ENCODE measurements at regions not wholly inside any gene's neighbourhood (a gene's known extent, or its start where the extent isn't known, plus 50 kb on each side); places are given as distances from the start of the nearest gene placed in this dataset.

DNA sequence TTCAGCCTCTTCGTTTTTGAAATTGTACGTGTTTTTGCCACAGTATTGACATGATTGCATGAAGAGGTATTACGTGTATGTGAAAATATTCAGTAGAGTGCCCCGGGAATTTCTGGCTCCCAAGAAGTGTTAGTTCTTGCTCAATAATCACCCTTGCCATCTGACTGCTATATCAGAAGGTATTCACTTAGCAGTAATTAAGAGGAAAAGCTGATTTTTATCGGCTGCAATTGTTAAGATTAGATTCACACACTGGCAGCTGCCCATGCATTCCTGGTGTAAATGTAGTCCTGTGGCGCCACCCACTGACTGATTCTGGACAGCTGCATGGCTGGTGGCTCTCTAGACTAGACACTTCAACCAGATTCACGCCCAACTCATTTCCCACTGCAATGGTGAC, 440.1 kb upstream of the ADAMTS16 start:
- H3K4me3 ChIP-seq (ENCODE audit: control insufficient read depth, low read depth, low read length): no peak overlapping the region
- TF ChIP-seq, protein P1, sequence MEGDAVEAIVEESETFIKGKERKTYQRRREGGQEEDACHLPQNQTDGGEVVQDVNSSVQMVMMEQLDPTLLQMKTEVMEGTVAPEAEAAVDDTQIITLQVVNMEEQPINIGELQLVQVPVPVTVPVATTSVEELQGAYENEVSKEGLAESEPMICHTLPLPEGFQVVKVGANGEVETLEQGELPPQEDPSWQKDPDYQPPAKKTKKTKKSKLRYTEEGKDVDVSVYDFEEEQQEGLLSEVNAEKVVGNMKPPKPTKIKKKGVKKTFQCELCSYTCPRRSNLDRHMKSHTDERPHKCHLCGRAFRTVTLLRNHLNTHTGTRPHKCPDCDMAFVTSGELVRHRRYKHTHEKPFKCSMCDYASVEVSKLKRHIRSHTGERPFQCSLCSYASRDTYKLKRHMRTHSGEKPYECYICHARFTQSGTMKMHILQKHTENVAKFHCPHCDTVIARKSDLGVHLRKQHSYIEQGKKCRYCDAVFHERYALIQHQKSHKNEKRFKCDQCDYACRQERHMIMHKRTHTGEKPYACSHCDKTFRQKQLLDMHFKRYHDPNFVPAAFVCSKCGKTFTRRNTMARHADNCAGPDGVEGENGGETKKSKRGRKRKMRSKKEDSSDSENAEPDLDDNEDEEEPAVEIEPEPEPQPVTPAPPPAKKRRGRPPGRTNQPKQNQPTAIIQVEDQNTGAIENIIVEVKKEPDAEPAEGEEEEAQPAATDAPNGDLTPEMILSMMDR (conservative IDR thresholded peaks at IDR 0.05; ENCODE audit: control insufficient read depth, insufficient read depth, low read depth, low read length): peak; percentile 26
- DNase-seq (ENCODE audit: low read depth): peak; percentile 15

DNA sequence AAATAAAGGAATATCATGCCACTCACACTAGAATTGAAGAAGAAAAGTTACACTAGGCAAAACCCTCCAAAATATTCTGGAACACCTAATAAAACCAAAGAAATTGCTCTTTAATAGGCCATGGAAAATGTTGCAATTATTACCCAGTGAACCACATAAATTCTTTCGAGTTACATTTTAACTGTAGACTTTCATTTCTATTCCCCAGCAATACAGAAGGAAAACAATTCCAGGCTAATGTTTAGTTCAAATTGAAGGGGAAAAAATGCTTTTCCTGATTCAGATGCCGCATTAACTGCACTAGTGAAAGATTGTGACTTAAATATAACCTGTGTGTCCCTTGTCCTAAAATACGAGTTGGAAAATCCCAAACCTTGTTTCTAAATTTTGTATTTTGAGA, 439.3 kb upstream of the ADAMTS16 start:
- TF ChIP-seq, protein P1 (conservative IDR thresholded peaks at IDR 0.05; ENCODE audit: control insufficient read depth, insufficient read depth, low read depth, low read length): no peak
- H3K4me3 ChIP-seq (ENCODE audit: control insufficient read depth, low read depth, low read length): no peak overlapping the region
- DNase-seq (ENCODE audit: low read depth): no peak

DNA sequence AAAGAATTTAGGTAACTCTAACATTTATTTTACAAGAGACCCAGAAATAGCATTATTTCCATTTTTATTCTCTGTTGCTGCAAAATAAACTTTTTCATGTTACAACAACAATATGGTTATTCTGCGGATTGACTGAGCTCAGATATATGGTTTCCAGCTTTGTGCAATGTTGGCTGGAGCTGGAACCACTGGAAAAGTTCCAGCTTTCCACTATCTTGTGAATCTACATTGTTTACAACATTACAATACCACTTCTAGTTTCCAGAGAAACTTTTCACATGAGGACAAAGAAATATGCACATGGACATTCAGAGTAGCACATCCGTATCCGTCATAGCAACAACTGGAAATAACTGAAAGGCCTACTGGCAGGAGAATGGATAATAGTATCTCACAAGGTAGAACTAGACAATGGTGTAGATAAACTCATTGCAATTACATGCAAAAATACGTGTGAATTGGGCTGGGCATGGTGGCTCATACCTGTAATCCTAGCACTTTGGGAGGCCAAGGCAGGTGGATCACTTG, 436.1 kb upstream of the ADAMTS16 start:
- TF ChIP-seq, protein P1 (conservative IDR thresholded peaks at IDR 0.05; ENCODE audit: control insufficient read depth, insufficient read depth, low read depth, low read length): no peak
- no peak overlapping the region for H3K4me3 ChIP-seq (ENCODE audit: control insufficient read depth, low read depth, low read length)
- no peak for DNase-seq (ENCODE audit: low read depth)

DNA sequence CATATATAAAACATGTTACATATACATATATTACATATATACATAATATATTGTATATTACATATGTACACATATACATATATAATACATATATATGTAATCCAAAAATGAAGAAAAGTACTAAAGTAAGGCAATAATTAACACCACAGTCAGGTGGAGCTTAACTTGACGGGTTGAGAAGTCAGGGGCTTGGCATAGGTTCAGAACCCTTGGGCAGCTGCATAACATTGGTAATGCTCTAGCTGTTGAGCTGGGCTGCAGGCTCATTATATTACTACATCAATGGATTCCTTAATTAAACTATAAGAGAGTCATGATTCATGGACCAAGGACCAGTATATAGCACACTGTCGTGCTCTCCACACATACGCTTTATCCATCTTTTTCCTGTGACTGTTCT, 435.2 kb upstream of the ADAMTS16 start:
- no peak for DNase-seq (ENCODE audit: low read depth)
- no peak overlapping the region for H3K4me3 ChIP-seq (ENCODE audit: control insufficient read depth, low read depth, low read length)
- TF ChIP-seq, protein P1 (conservative IDR thresholded peaks at IDR 0.05; ENCODE audit: control insufficient read depth, insufficient read depth, low read depth, low read length): no peak

DNA sequence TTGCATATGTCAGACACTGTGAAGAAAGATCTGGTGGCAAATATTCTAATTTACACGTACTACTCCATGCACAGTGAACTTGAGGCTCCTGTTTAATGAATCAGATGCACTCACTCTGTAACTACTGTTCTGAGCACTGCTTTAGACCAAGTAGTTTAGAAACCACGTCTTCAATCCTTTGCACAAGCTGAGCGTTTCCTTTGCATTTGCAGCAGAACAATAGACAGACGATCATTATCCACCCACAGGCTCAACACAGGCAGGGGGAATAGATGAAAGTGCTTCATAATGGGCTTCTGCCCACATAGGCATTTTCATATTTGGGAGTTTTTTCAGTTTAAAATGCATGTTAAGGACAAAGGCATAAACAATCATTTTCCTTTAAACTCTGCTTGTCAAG, 423.3 kb upstream of the ADAMTS16 start:
- TF ChIP-seq, protein P1 (conservative IDR thresholded peaks at IDR 0.05; ENCODE audit: control insufficient read depth, insufficient read depth, low read depth, low read length): no peak
- DNase-seq (ENCODE audit: low read depth): no peak
- H3K4me3 ChIP-seq (ENCODE audit: control insufficient read depth, low read depth, low read length): no peak overlapping the region

DNA sequence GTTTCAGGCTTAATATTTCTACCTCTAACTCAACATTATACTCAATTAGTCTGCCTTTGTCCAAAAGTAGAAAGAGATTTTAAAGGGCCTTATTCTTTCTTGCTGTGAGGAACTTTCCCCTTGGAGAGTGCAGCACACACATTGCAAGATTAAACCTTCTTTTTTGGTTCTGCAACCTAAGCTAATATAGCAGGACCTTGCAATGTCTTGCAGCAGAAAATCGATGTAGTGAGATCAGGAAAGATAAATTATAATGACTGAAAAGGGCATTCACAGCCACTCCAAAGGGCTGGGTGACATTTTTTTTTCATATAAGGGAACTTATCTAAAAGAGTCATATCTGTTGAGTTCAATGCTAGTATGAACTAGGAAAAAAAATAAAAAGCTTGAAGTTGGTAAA, 422.7 kb upstream of the ADAMTS16 start:
- no peak overlapping the region for H3K4me3 ChIP-seq (ENCODE audit: control insufficient read depth, low read depth, low read length)
- DNase-seq (ENCODE audit: low read depth): no peak

More for the DNA sequence above, 422.7 kb upstream of the ADAMTS16 start:
- TF ChIP-seq, protein P1 (conservative IDR thresholded peaks at IDR 0.05; ENCODE audit: control insufficient read depth, insufficient read depth, low read depth, low read length): no peak
